Neural progenitor cell (in vitro differentiated cells): ENCODE measurements at regions not wholly inside any gene's neighbourhood (a gene's known extent, or its start where the extent isn't known, plus 50 kb on each side); places are given as distances from the start of the nearest gene placed in this dataset.

Experiments
- EZH2 ChIP-seq: fragments of 200-600 bp; sonication (generic); IDR thresholded peaks from 2 replicates; pipeline ENCODE4 v1.6.1; 2017; ENCODE audit warnings: antibody characterized with exemption, mild to moderate bottlenecking, moderate library complexity
- TF ChIP-seq, protein P1 (sequence below): fragments of 200-600 bp; sonication (generic); IDR thresholded peaks from 2 replicates; pipeline ENCODE4 v1.5.1; 2017; ENCODE audit warnings: antibody characterized with exemption, mild to moderate bottlenecking

DNA sequence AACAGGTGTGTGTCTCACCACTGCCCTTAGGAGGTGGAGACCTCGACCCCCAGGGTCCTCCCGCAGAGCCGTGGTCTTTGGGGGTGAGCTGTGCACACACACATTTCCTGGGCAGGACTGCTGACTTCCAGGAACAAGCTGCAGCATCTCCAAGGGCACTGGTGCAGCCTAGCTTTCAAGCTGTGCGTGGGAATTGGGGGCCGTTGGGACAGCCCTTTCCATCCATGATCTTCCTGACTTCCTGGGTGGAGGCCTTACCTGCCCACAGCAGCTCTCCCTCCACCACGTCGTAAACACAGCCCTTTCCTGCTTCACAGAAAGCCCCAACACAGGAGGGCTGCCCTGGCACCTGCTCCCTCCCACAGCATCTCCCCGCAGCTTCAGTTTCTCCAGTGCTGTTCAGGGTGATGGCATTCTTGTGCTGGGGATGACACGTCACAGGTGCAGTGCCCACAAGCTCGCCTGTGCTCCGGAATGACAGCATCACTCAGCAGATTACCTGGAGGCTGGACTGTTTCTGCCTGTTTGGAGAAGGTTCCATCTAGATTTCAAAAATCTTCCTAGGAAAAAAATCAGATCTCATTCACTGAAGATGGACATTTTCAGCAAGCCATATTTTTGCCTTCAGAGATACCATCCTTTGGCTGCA lies 208.0 kb upstream of the PPP2R2D start:
- TF ChIP-seq, protein P1, sequence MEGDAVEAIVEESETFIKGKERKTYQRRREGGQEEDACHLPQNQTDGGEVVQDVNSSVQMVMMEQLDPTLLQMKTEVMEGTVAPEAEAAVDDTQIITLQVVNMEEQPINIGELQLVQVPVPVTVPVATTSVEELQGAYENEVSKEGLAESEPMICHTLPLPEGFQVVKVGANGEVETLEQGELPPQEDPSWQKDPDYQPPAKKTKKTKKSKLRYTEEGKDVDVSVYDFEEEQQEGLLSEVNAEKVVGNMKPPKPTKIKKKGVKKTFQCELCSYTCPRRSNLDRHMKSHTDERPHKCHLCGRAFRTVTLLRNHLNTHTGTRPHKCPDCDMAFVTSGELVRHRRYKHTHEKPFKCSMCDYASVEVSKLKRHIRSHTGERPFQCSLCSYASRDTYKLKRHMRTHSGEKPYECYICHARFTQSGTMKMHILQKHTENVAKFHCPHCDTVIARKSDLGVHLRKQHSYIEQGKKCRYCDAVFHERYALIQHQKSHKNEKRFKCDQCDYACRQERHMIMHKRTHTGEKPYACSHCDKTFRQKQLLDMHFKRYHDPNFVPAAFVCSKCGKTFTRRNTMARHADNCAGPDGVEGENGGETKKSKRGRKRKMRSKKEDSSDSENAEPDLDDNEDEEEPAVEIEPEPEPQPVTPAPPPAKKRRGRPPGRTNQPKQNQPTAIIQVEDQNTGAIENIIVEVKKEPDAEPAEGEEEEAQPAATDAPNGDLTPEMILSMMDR, result no peak
- no peak for TF ChIP-seq EZH2
